IMR-90 (cell line): ENCODE measurements at regions not wholly inside any gene's neighbourhood (a gene's known extent, or its start where the extent isn't known, plus 50 kb on each side); places are given as distances from the start of the nearest gene placed in this dataset.

Experiments used
- ATAC-seq: fragments of 200-7000 bp; cut with Tn5 transposase; 2 replicates; pipeline ENCODE4 v1.9.1; 2020; ENCODE audit warnings: low read depth, mild to moderate bottlenecking, moderate library complexity
- BruUV-seq: library from RNA; stranded (reverse); fragments of 400-500 nt; replicated peaks from 2 replicates; lab custom pipeline; 2021; lab: Mats Ljungman, UMichigan
- CTCF ChIA-PET: fragments of 300-600 bp; formaldehyde crosslinking; extraction: SDS; loops from one replicate; lab custom pipeline; 2021; ENCODE audit warnings: antibody characterized with exemption; lab: Yijun Ruan, JAX
- POLR2A ChIA-PET: fragments of 300-600 bp; sonication (Branson Sonifier 250); formaldehyde crosslinking; loops from one replicate; lab custom pipeline; 2022; ENCODE audit warnings: antibody characterized with exemption; ENCODE audit not compliant: unreplicated experiment; lab: Charles Lee
- DNase-seq: peaks from one replicate; pipeline ENCODE4 v3.0.0; 2013
- H2AFZ ChIP-seq: replicated peaks from 2 replicates; pipeline ENCODE3; 2013; ENCODE audit warnings: low read length, mild to moderate bottlenecking; ENCODE audit not compliant: poor library complexity
- H2AK5ac ChIP-seq: 2 replicates; pipeline ENCODE4 v1.6.1; 2013; ENCODE audit warnings: low read depth, low read length, inconsistent platforms
- H2AK9ac ChIP-seq: replicated peaks from 2 replicates; pipeline ENCODE3; 2013; ENCODE audit warnings: mild to moderate bottlenecking, low read depth, low read length, moderate library complexity; ENCODE audit not compliant: poor library complexity
- H2BK120ac ChIP-seq: 2 replicates; pipeline ENCODE4 v1.6.1; 2013; ENCODE audit warnings: low read depth, low read length, inconsistent platforms
- H2BK15ac ChIP-seq: 3 replicates; pipeline ENCODE4 v1.6.1; 2013; ENCODE audit warnings: low read depth, low read length, inconsistent platforms
- H2BK20ac ChIP-seq: 2 replicates; pipeline ENCODE4 v1.6.1; 2013; ENCODE audit warnings: low read depth, mild to moderate bottlenecking, inconsistent platforms, low read length, moderate library complexity
- H2BK5ac ChIP-seq: 2 replicates; pipeline ENCODE4 v1.6.1; 2013; ENCODE audit warnings: mild to moderate bottlenecking, low read depth, low read length, inconsistent platforms; ENCODE audit not compliant: poor library complexity, severe bottlenecking
- H3K14ac ChIP-seq: replicated peaks from 2 replicates; pipeline ENCODE4 v1.6.1; 2013; ENCODE audit warnings: low read depth, low read length, inconsistent platforms
- H3K18ac ChIP-seq: 2 replicates; pipeline ENCODE4 v1.6.1; 2013; ENCODE audit warnings: low read depth, low read length, control low read depth
- H3K23ac ChIP-seq: 2 replicates; pipeline ENCODE4 v1.6.1; 2013; ENCODE audit warnings: low read depth, low read length, inconsistent platforms
- H3K27ac ChIP-seq: 2 replicates; pipeline ENCODE4 v1.5.1; 2013; ENCODE audit warnings: mild to moderate bottlenecking, control low read depth, low read length; ENCODE audit not compliant: insufficient read depth
- H3K27me3 ChIP-seq: 2 replicates; pipeline ENCODE4 v1.6.1; 2013; ENCODE audit warnings: low read length; ENCODE audit not compliant: control insufficient read depth, insufficient read depth
- H3K36me3 ChIP-seq: 2 replicates; pipeline ENCODE4 v1.6.1; 2013; ENCODE audit warnings: low read length, mixed read lengths; ENCODE audit not compliant: control insufficient read depth, insufficient read depth
- H3K4ac ChIP-seq: 2 replicates; pipeline ENCODE4 v1.6.1; 2013; ENCODE audit warnings: low read depth, low read length, inconsistent platforms
- H3K4me1 ChIP-seq: 2 replicates; pipeline ENCODE4 v1.6.1; 2013; ENCODE audit warnings: low read length, mixed read lengths; ENCODE audit not compliant: control insufficient read depth, insufficient read depth
- H3K4me2 ChIP-seq: 2 replicates; pipeline ENCODE4 v1.6.1; 2013; ENCODE audit warnings: low read depth, mild to moderate bottlenecking, control low read depth, low read length, moderate library complexity
- H3K4me3 ChIP-seq: 2 replicates; pipeline ENCODE4 v1.5.1; 2013; ENCODE audit warnings: low read depth, mild to moderate bottlenecking, control low read depth, low read length, moderate library complexity; ENCODE audit not compliant: insufficient read depth
- H3K56ac ChIP-seq: 2 replicates; pipeline ENCODE4 v1.6.1; 2013; ENCODE audit warnings: low read length, inconsistent platforms; ENCODE audit not compliant: insufficient read depth; ENCODE audit errors: extremely low read depth
- H3K79me1 ChIP-seq, 2 experiments: 2 replicates each; pipeline ENCODE4 v1.6.1; 2013; ENCODE audit warnings: low read length in 2 of 2, inconsistent platforms in 1 of 2, low read depth in 1 of 2
- H3K9ac ChIP-seq: 2 replicates; pipeline ENCODE4 v1.6.1; 2013; ENCODE audit warnings: low read depth, low read length, control low read depth
- H3K9me1 ChIP-seq: 2 replicates; pipeline ENCODE4 v1.6.1; 2013; ENCODE audit warnings: low read length, inconsistent platforms; ENCODE audit not compliant: insufficient read depth
- H3K9me3 ChIP-seq: 2 replicates; pipeline ENCODE4 v1.6.1; 2013; ENCODE audit warnings: low read length; ENCODE audit not compliant: control insufficient read depth, insufficient read depth
- H4K20me1 ChIP-seq: 2 replicates; pipeline ENCODE4 v1.6.1; 2013; ENCODE audit warnings: low read length, inconsistent platforms; ENCODE audit not compliant: insufficient read depth
- H4K5ac ChIP-seq: 2 replicates; pipeline ENCODE4 v1.6.1; 2013; ENCODE audit warnings: mild to moderate bottlenecking, low read depth, low read length, control low read depth
- H4K8ac ChIP-seq, 2 experiments: 2 replicates each; pipeline ENCODE4 v1.6.1; 2013; ENCODE audit warnings: low read depth in 2 of 2, low read length in 2 of 2, control low read depth in 1 of 2, inconsistent platforms in 1 of 2
- H4K91ac ChIP-seq: 2 replicates; pipeline ENCODE4 v1.6.1; 2013; ENCODE audit warnings: low read depth, low read length, inconsistent platforms; ENCODE audit not compliant: insufficient read depth
- CEBPB ChIP-seq: IDR thresholded peaks from 2 replicates; pipeline ENCODE4 v1.6.1; 2012; ENCODE audit warnings: low read depth, low read length, improper control_type of control experiment
- CHD1 ChIP-seq: IDR thresholded peaks from 2 replicates; pipeline ENCODE4 v1.6.1; 2012; ENCODE audit warnings: low read depth, low read length, improper control_type of control experiment
- CTCF ChIP-seq: conservative IDR thresholded peaks from 2 replicates; pipeline ENCODE4 v1.5.1; 2012; ENCODE audit warnings: mild to moderate bottlenecking, low read depth, low read length, improper control_type of control experiment
- ELK1 ChIP-seq: fragments of 150-350 bp; IDR thresholded peaks from 2 replicates; pipeline ENCODE4 v1.6.1; 2016; ENCODE audit warnings: low read depth, mild to moderate bottlenecking, low read length, moderate library complexity, borderline replicate concordance
- FOS ChIP-seq: fragments of 150-350 bp; IDR thresholded peaks from 2 replicates; pipeline ENCODE4 v1.6.1; 2016; ENCODE audit warnings: low read depth, low read length
- MAFK ChIP-seq: IDR thresholded peaks from 2 replicates; pipeline ENCODE4 v1.6.1; 2012; ENCODE audit warnings: low read depth, low read length, improper control_type of control experiment
- MAZ ChIP-seq: IDR thresholded peaks from 2 replicates; pipeline ENCODE4 v1.6.1; 2012; ENCODE audit warnings: low read depth, mild to moderate bottlenecking, low read length, improper control_type of control experiment, moderate library complexity, borderline replicate concordance
- MXI1 ChIP-seq: IDR thresholded peaks from 2 replicates; pipeline ENCODE4 v1.6.1; 2012; ENCODE audit warnings: low read depth, mild to moderate bottlenecking, low read length, moderate library complexity, borderline replicate concordance
- NFE2L2 ChIP-seq: fragments of 150-350 bp; IDR thresholded peaks from 2 replicates; pipeline ENCODE4 v1.6.1; 2016; ENCODE audit warnings: low read depth, mild to moderate bottlenecking, low read length
- POLR2A ChIP-seq: IDR thresholded peaks from 2 replicates; pipeline ENCODE4 v1.6.1; 2012; ENCODE audit warnings: mild to moderate bottlenecking, low read depth, low read length
- RAD21 ChIP-seq: IDR thresholded peaks from 2 replicates; pipeline ENCODE4 v1.6.1; 2012; ENCODE audit warnings: low read length, improper control_type of control experiment
- RCOR1 ChIP-seq: IDR thresholded peaks from 2 replicates; pipeline ENCODE4 v1.6.1; 2012; ENCODE audit warnings: mild to moderate bottlenecking, low read length, improper control_type of control experiment; ENCODE audit not compliant: insufficient replicate concordance
- RFX5 ChIP-seq: IDR thresholded peaks from 2 replicates; pipeline ENCODE4 v1.8.0; 2012; ENCODE audit warnings: low read depth, mild to moderate bottlenecking, low read length, moderate library complexity
- SMC3 ChIP-seq: fragments of 150-350 bp; IDR thresholded peaks from 2 replicates; pipeline ENCODE4 v1.6.1; 2016; ENCODE audit warnings: low read depth, mild to moderate bottlenecking, antibody characterized with exemption, low read length, moderate library complexity
- USF2 ChIP-seq: fragments of 150-350 bp; IDR thresholded peaks from 2 replicates; pipeline ENCODE4 v1.6.1; 2017; ENCODE audit warnings: mild to moderate bottlenecking, antibody characterized with exemption, low read length, low read depth
- WGBS, 2 experiments: methylation state at CpG; one replicate each; pipeline versions ENCODE4 v1.1.5 to v1.1.7; 2013; ENCODE audit warnings: missing lambda C conversion rate in 2 of 2; ENCODE audit not compliant: insufficient read length in 1 of 2; ENCODE audit errors: extremely low coverage in 2 of 2; 5-methylcytosine and 5-hydroxymethylcytosine counted together
- dilution Hi-C: fragments of 300-500 bp; cut with HindIII; formaldehyde crosslinking; loops from one replicate; pipeline ENCODE4 v1.14.3; 2018; ENCODE audit warnings: low sequenced_read_pairs; ENCODE audit not compliant: unreplicated experiment
- in situ Hi-C: fragments of 300-500 bp; cut with MboI; formaldehyde crosslinking; loops from 3 replicates; pipeline ENCODE4 v1.14.3; 2019; ENCODE audit warnings: low sequenced_read_pairs, inconsistent platforms, mixed read lengths
- intact Hi-C: fragments of 100-400 bp; cut with micrococcal nuclease; formaldehyde crosslinking; loops from 2 replicates; pipeline ENCODE4 v1.10.0; 2022

GRCh38 chr1:208351838-208352237 lies 107.7 kb upstream of the PLXNA2 start:
- H3K9me3 ChIP-seq: peaks cover 2% of the 10 kb centered on the region; the same call in 1 of the 2 replicates
- no peak overlapping the region for H3K18ac ChIP-seq
- no peak overlapping the region for H3K4me3 ChIP-seq
- H3K79me1 ChIP-seq: no peaks in the 10 kb centered on the region
- in situ Hi-C loops (no loop called here), intact Hi-C loops (no loop called here), dilution Hi-C loops (no loop called here)
- no peaks in the 10 kb centered on the region for H4K20me1 ChIP-seq
- H3K36me3 ChIP-seq: no peaks in the 10 kb centered on the region
- H3K4me1 ChIP-seq: no peaks in the 10 kb centered on the region
- no peak overlapping the region for H2AK9ac ChIP-seq
- WGBS, 2 experiments: no CpG with 5 or more reads among the region's 8 CpGs
- no peak for DNase-seq
- H3K4me2 ChIP-seq: no peak overlapping the region
- ChIA-PET POLR2A (no interaction called here), CTCF (no interaction called here)
- H2BK15ac ChIP-seq: no peak overlapping the region
- no peak overlapping the region for H3K27ac ChIP-seq
- no peak overlapping the region for H2BK120ac ChIP-seq
- H3K14ac ChIP-seq: no peak overlapping the region
- no peak for TF ChIP-seq NFE2L2
- no peak for TF ChIP-seq CHD1
- TF ChIP-seq RFX5: no peak
- no peak for TF ChIP-seq CTCF
- TF ChIP-seq RAD21: no peak
- TF ChIP-seq FOS: no peak
- TF ChIP-seq CEBPB: no peak
- TF ChIP-seq POLR2A: no peak
- no peak for TF ChIP-seq ELK1
- no peak for TF ChIP-seq RCOR1
- TF ChIP-seq USF2: no peak
- TF ChIP-seq MXI1: no peak
- TF ChIP-seq MAZ: no peak
- TF ChIP-seq SMC3: no peak
- no peak for TF ChIP-seq MAFK
- no peak overlapping the region for H2BK5ac ChIP-seq
- no peaks in the 10 kb centered on the region for H3K9me1 ChIP-seq
- no peak for ATAC-seq
- no peak overlapping the region for H3K9ac ChIP-seq
- H2AFZ ChIP-seq: no peak overlapping the region
- no peak overlapping the region for H3K23ac ChIP-seq
- no peak overlapping the region for H2BK20ac ChIP-seq
- H3K27me3 ChIP-seq: no peaks in the 10 kb centered on the region
- H4K5ac ChIP-seq: no peak overlapping the region
- H3K56ac ChIP-seq: no peak overlapping the region
- BruUV-seq: no TSS peak
- H4K8ac ChIP-seq: no peak overlapping the region
- no peak overlapping the region for H3K4ac ChIP-seq
- no peak overlapping the region for H4K91ac ChIP-seq
- H2AK5ac ChIP-seq: no peak overlapping the region
